ENCODE measurements at regions not wholly inside any gene's neighbourhood (a gene's known extent, or its start where the extent isn't known, plus 50 kb on each side); places are given as distances from the start of the nearest gene placed in this dataset.

DNA sequence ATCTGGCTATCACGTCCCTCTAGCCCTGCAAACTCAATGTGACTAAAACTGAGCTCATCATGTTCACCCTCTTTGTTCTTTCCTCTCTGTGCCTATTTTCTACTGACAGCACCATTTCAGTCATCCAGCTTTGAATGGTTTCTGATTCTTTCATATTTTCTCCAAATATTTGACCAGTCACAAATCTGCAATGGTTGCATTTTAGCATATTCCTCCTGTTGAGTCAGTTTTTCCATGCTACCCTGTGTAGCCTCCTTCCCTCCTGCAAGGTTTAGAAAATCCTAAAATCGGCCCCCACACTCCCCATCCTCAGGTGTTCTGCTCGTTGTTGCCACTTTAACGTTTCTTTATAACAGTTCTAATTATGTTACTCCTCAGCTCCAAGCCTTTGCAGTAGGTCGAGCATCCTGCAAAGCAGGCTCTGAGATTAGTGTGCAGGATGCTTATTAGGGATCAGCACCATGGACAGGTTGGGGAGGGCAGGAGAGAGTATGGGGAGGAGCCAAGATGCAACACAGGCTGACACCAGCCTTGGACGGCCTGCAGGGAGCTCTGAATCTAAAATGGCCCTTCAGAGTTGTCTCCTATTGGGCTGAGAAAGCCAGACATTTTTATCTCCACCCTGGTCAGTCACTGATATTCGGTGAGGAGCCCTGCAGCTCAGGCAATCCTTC, 531.0 kb upstream of the COBL start:
- TF ChIP-seq TAF1 (IDR thresholded peaks at IDR 0.05; ENCODE audit: low read depth) (no peak), EGR1 (IDR thresholded peaks at IDR 0.05) (no peak), CREB1 (IDR thresholded peaks at IDR 0.05; ENCODE audit: low read depth) (no peak), RAD21 (IDR thresholded peaks at IDR 0.05; ENCODE audit: low read depth) (no peak), YY1 (IDR thresholded peaks at IDR 0.05; ENCODE audit: low read depth) (no peak)
- TF ChIP-seq, protein P1, sequence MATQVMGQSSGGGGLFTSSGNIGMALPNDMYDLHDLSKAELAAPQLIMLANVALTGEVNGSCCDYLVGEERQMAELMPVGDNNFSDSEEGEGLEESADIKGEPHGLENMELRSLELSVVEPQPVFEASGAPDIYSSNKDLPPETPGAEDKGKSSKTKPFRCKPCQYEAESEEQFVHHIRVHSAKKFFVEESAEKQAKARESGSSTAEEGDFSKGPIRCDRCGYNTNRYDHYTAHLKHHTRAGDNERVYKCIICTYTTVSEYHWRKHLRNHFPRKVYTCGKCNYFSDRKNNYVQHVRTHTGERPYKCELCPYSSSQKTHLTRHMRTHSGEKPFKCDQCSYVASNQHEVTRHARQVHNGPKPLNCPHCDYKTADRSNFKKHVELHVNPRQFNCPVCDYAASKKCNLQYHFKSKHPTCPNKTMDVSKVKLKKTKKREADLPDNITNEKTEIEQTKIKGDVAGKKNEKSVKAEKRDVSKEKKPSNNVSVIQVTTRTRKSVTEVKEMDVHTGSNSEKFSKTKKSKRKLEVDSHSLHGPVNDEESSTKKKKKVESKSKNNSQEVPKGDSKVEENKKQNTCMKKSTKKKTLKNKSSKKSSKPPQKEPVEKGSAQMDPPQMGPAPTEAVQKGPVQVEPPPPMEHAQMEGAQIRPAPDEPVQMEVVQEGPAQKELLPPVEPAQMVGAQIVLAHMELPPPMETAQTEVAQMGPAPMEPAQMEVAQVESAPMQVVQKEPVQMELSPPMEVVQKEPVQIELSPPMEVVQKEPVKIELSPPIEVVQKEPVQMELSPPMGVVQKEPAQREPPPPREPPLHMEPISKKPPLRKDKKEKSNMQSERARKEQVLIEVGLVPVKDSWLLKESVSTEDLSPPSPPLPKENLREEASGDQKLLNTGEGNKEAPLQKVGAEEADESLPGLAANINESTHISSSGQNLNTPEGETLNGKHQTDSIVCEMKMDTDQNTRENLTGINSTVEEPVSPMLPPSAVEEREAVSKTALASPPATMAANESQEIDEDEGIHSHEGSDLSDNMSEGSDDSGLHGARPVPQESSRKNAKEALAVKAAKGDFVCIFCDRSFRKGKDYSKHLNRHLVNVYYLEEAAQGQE (IDR thresholded peaks at IDR 0.05; ENCODE audit: low read depth), result peak; percentile 68
- TF ChIP-seq, protein P2, sequence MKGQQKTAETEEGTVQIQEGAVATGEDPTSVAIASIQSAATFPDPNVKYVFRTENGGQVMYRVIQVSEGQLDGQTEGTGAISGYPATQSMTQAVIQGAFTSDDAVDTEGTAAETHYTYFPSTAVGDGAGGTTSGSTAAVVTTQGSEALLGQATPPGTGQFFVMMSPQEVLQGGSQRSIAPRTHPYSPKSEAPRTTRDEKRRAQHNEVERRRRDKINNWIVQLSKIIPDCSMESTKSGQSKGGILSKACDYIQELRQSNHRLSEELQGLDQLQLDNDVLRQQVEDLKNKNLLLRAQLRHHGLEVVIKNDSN (IDR thresholded peaks at IDR 0.05), result no peak

Measured in Ishikawa (cell line).